DND-41 (cell line): ENCODE measurements at regions not wholly inside any gene's neighbourhood (a gene's known extent, or its start where the extent isn't known, plus 50 kb on each side); places are given as distances from the start of the nearest gene placed in this dataset.

Source experiments
- ATAC-seq: fragments of 200-7000 bp; cut with Tn5 transposase; 3 replicates; pipeline ENCODE4 v1.9.1; 2021; ENCODE audit warnings: low read depth; ENCODE audit not compliant: insufficient read depth
- DNase-seq: peaks from one replicate; pipeline ENCODE4 v3.0.0-alpha.2; 2020
- H2AFZ ChIP-seq: 2 replicates; pipeline ENCODE4 v1.6.0; 2012; ENCODE audit warnings: low read depth, low read length
- H3K27ac ChIP-seq: 2 replicates; pipeline ENCODE4 v1.5.1; 2012; ENCODE audit warnings: low read length, inconsistent platforms
- H3K27me3 ChIP-seq: fragments of 200-600 bp; sonication (generic); 2 replicates; pipeline ENCODE4 v1.6.0; 2012; ENCODE audit warnings: low read length, mild to moderate bottlenecking, inconsistent platforms; ENCODE audit not compliant: insufficient read depth, poor library complexity
- H3K36me3 ChIP-seq: 2 replicates; pipeline ENCODE4 v1.5.1; 2012; ENCODE audit warnings: low read length, inconsistent platforms; ENCODE audit not compliant: insufficient read depth
- H3K4me1 ChIP-seq: 2 replicates; pipeline ENCODE4 v1.5.1; 2012; ENCODE audit warnings: mild to moderate bottlenecking, low read length; ENCODE audit not compliant: insufficient read depth
- H3K4me2 ChIP-seq: 2 replicates; pipeline ENCODE4 v1.6.0; 2012; ENCODE audit warnings: mild to moderate bottlenecking, moderate library complexity, low read length, inconsistent platforms; ENCODE audit not compliant: insufficient read depth
- H3K4me3 ChIP-seq, 2 experiments: fragments of 200-600 bp in 1 of 2; shearing (Covaris generic) in 1 of 2; 2 replicates each; pipeline ENCODE4 v1.5.1; 2012 to 2016; ENCODE audit warnings: inconsistent platforms in 2 of 2, low read length in 2 of 2, mild to moderate bottlenecking in 2 of 2, low read depth in 1 of 2, moderate library complexity in 1 of 2
- H3K79me2 ChIP-seq: 2 replicates; pipeline ENCODE4 v1.6.0; 2012; ENCODE audit warnings: low read length, inconsistent platforms; ENCODE audit not compliant: insufficient read depth
- H3K9ac ChIP-seq: 2 replicates; pipeline ENCODE4 v1.6.0; 2012; ENCODE audit warnings: low read depth, mild to moderate bottlenecking, inconsistent platforms, low read length, moderate library complexity
- H3K9me3 ChIP-seq: 2 replicates; pipeline ENCODE4 v1.5.1; 2012; ENCODE audit warnings: low read length, moderate library complexity, mild to moderate bottlenecking, inconsistent platforms; ENCODE audit not compliant: insufficient read depth, severe bottlenecking
- H4K20me1 ChIP-seq: 2 replicates; pipeline ENCODE4 v1.6.0; 2012; ENCODE audit warnings: low read length; ENCODE audit not compliant: insufficient read depth
- CTCF ChIP-seq: IDR thresholded peaks from 2 replicates; pipeline ENCODE4 v1.5.1; 2012; ENCODE audit warnings: borderline replicate concordance, low read length, moderate library complexity, mild to moderate bottlenecking; ENCODE audit not compliant: poor library complexity, severe bottlenecking; ENCODE audit errors: extremely low read depth
- EZH2 ChIP-seq: IDR thresholded peaks from 3 replicates; pipeline ENCODE4 v1.6.1; 2012; ENCODE audit warnings: borderline replicate concordance, low read depth, mild to moderate bottlenecking, moderate library complexity, low read length, inconsistent platforms; ENCODE audit not compliant: severe bottlenecking

- no peaks in the 10 kb centered on the region for H4K20me1 ChIP-seq
- no peaks in the 10 kb centered on the region for H3K27me3 ChIP-seq
- TF ChIP-seq CTCF, result no peak
- TF ChIP-seq EZH2, result no peak
- H3K4me1 ChIP-seq, result no peaks in the 10 kb centered on the region
- no peak overlapping the region for H3K9ac ChIP-seq
- no peak overlapping the region for H2AFZ ChIP-seq
- no peak overlapping the region for H3K27ac ChIP-seq
- ATAC-seq (no peak), DNase-seq (no peak)
- no peak overlapping the region for H3K4me2 ChIP-seq
- H3K4me3 ChIP-seq, result no peak overlapping the region
- H3K79me2 ChIP-seq, result no peaks in the 10 kb centered on the region
- no peaks in the 10 kb centered on the region for H3K36me3 ChIP-seq
- no peaks in the 10 kb centered on the region for H3K9me3 ChIP-seq
Measured at GRCh38 chr2:67341336-67341735, 55.8 kb upstream of the ETAA1 start.

- Histone ChIP-seq H3K9ac (no peak overlapping the region), H3K4me1 (no peaks in the 10 kb centered on the region), H3K79me2 (no peaks in the 10 kb centered on the region), H3K9me3 (no peaks in the 10 kb centered on the region), H4K20me1 (no peaks in the 10 kb centered on the region), H3K27me3 (no peaks in the 10 kb centered on the region), H3K4me2 (no peak overlapping the region), H3K36me3 (no peaks in the 10 kb centered on the region), H3K4me3 (no peak overlapping the region), H3K27ac (no peak overlapping the region), H2AFZ (no peak overlapping the region)
- ATAC-seq (no peak), DNase-seq (no peak)
- TF ChIP-seq EZH2, result no peak
- TF ChIP-seq CTCF, result no peak
Measured at GRCh38 chr2:67342394-67342793, 54.7 kb upstream of the ETAA1 start.

DNA sequence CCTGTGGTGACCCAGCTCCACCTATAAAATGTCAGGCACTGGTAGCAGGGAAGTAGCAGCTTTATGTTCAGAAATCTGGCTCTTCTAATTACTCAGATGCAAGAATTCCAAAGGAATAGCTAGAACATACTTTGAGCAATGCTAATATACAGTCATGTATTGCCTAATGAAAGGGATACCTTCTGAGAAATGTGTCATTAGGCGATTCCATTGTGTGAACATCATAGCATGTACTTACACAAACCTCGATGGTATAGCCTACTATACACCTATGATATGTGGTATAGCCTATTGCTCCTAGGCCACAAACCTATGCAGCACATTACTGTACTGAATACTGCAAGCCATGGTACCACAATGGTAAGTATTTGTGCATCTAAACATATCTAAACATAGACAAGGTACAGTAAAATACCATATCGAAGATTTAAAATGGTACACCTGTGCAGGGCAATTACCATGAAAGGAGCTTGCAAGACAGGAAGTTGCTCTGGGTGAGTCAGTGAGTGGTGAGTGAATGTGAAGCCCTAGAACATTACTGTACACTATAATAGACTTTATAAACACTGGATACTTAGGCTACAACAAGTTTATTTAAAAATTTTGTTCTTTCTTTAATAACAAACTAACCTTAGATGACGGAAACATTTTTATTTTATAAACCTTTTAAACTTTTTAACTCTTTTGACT is 50.3 kb upstream of the ETAA1 start:
- H3K4me2 ChIP-seq, result no peak overlapping the region

More for the DNA sequence above, 50.3 kb upstream of the ETAA1 start:
- Histone ChIP-seq H3K9ac (no peak overlapping the region), H3K4me3 (no peak overlapping the region), H4K20me1 (no peaks in the 10 kb centered on the region), H3K9me3 (peaks cover 4% of the 10 kb centered on the region), H3K4me1 (no peaks in the 10 kb centered on the region), H3K27me3 (no peaks in the 10 kb centered on the region), H2AFZ (no peak overlapping the region), H3K27ac (no peak overlapping the region), H3K79me2 (no peaks in the 10 kb centered on the region), H3K36me3 (no peaks in the 10 kb centered on the region)
- TF ChIP-seq CTCF (no peak), EZH2 (no peak)
- ATAC-seq, result no peak
- no peak for DNase-seq
